GM12892 (cell line): ENCODE measurements at regions not wholly inside any gene's neighbourhood (a gene's known extent, or its start where the extent isn't known, plus 50 kb on each side); places are given as distances from the start of the nearest gene placed in this dataset.

Source experiments
- DNase-seq: peaks from one replicate; pipeline ENCODE4 v3.0.0; 2011; ENCODE audit not compliant: insufficient read length
- FAIRE-seq: peaks from 2 replicates; lab custom pipeline; 2011; peaks lifted over from hg19 to GRCh38; lab: Jason Lieb, UNC
- POLR2A ChIP-seq: IDR thresholded peaks from 2 replicates; pipeline ENCODE4 v1.6.1; 2011; ENCODE audit warnings: low read depth, low read length, control low read depth
- POLR2AphosphoS5 ChIP-seq: IDR thresholded peaks from 2 replicates; pipeline ENCODE4 v1.6.1; 2011; ENCODE audit warnings: low read depth, low read length, control low read depth
- TAF1 ChIP-seq: IDR thresholded peaks from 2 replicates; pipeline ENCODE4 v1.6.1; 2011; ENCODE audit warnings: low read depth, mild to moderate bottlenecking, control low read depth, low read length, borderline replicate concordance

DNA sequence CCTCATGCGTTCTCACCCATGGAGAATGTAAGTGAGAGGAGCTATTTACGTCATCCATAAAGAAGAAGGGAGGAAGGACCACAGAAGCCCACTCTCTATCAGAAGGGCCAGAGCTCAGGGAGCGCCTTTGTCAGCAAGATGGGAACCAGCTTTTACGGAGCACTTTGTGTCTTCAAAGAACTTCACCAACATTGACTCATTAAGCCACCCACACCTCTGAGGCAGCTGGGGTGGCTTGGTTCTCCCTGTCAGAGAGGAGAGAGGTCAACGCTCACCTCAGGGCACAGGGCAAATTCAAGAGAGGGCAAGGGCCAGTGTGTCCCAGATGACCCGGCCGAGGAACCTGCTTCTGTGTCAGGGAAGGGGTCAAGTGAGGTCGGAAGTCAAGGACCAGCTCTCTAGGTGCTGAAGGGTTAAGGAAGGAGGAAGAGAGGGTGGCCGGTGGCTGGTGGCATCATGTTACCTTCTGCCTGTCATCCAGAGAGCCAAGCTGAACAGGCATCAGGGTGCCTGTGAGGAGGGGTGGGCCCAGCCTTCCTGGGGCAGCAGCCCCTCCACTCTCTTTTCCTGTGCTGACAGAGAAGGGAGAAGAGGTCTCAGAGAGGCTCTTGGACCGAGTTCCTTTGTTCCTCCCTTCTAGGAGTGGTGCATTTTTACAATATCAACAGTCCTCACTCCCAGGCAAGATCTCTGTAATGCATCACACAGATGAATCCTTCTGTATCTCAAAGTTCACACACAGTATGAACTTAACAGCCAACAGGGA is 109.0 kb downstream of the ETS2 start:
- DNase-seq, result no peak
- FAIRE-seq, result no peak
- TF ChIP-seq TAF1 (no peak), POLR2A (no peak), POLR2AphosphoS5 (no peak)

DNA sequence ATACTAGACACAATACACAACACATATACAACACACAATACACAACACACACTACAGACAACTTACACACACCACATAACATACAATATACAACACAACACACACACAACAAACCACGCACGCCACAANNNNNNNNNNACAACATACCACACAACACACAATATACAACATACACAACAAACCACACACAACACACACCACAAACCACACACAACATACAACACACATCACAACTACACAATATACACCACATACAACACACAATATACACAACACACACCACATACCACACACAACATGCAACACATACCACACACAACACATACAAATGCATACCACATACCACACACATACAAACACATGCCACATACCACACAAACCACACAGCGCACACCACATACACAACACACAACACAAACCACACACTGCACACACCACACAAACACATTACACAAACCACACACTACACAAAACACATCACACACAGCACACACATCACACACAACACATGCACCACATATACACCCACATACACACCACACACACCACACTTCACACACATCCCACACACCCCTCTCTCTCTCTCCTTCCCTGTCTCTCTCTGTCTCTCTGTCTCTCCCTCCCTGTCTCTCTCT is 108.3 kb downstream of the ETS2 start:
- no peak for TF ChIP-seq POLR2A
- no peak for TF ChIP-seq TAF1
- no peak for TF ChIP-seq POLR2AphosphoS5
- DNase-seq, result no peak
- FAIRE-seq, result no peak

DNA sequence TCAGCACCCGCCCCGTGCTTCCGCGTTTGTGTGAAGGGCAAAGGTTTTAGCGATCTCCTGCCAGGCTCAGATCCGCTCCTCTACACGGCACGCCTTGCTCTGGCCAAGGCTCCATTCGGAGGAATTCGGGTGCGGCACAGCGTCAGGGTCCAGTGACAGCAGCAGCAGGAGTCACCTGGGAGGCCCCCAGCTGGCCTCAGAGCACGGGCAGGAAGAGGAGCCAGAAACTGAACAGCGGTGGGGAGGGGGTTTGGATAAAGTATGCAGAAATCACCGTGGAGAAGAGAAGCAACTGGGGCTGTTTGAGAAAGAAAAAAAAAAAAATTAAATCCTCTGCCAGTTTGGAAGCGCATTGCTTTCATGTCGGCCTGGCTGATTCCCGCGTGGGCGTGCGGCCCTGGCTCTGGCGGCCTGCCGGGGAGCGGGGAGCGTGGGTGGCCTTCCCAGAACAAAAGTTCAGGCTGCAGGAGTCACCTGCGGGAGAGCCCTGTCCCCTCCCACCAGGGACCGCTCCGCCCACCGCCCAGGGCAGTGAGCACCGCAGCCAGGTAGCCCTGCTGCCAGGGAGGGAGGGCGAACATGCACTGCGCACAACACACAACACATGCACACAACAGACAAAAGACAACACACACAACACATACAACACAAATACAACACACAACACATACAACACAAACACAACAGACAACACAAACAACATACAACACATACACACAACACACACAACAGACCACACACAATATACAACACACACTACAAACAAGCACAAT is 107.6 kb downstream of the ETS2 start:
- TF ChIP-seq TAF1 (no peak), POLR2A (no peak), POLR2AphosphoS5 (no peak)
- FAIRE-seq (peak; percentile 38), DNase-seq (no peak)

DNA sequence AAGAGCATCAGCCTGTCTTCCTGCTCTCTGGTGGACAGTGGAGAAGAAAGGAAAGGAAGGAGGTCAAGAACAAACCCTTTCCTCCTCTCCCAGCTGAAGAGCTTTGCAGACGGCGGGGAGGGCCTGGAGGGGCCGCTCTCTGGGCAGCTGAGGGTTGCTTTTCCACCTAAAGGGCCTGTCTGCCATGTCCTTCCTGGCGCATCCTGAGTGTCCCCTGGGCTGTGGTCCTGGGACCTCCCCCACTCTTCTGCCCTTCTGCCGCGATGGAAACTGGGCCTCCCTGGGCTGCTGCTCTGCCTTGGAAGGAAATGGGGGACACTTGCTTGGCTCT is 107.0 kb downstream of the ETS2 start:
- DNase-seq (no peak), FAIRE-seq (no peak)
- TF ChIP-seq POLR2AphosphoS5 (no peak), POLR2A (no peak), TAF1 (no peak)

DNA sequence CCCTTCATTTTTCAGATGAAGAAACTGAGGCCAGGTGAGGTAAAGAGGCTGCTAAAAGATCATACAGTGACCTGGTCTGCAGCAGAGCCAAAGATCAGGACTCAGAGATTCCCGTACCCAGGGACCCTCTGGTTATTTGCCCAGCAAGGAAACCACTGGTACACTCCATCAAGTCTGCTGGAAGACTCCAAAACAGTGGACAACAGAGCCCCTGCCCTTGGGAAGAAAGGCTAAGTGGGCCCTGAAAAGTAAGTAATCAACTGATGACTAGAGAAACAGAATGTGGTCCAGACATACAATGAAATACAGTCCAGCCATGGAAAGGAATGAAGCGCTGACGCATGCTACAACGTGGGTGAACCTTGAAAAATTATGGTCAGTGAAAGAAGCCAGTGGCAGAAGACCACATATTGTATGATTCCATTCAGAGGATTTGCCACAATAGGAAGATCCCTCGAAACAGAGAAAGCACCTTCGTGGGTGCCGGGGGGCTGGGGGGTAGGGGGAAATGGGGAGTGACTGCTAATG is 106.4 kb downstream of the ETS2 start:
- TF ChIP-seq POLR2A, result no peak
- TF ChIP-seq TAF1, result no peak
- TF ChIP-seq POLR2AphosphoS5, result no peak
- no peak for FAIRE-seq
- DNase-seq, result no peak

DNA sequence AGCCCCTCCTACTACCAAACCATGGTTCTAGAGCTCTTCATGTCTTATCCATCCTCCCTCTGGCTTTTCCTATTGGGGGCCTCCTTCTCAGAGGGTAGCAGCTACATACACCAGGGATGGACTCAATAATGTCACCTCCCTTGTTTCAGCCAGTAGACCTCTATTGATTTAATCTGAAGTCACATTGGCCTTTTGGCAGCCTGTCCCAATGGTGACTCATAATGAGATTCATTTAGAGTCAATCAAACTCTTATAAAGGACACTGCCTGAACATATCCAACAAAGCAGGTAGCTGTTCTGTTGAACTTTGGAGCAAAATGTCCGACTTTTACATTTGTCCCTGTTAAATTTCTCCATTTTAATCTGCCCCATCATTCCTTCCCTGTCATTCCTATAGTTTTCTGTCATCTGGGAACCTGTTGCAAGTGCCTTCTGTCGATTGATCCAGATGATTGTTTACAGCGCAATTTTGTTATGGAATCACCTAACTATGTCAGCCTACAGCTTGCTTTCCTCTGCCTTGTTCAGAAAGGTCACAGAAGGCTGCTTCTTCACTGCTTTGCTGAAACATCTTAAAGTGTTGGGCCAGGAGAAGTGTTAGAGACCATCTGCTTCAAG is 105.9 kb downstream of the ETS2 start:
- TF ChIP-seq POLR2AphosphoS5 (no peak), TAF1 (no peak), POLR2A (no peak)
- no peak for FAIRE-seq
- no peak for DNase-seq

DNA sequence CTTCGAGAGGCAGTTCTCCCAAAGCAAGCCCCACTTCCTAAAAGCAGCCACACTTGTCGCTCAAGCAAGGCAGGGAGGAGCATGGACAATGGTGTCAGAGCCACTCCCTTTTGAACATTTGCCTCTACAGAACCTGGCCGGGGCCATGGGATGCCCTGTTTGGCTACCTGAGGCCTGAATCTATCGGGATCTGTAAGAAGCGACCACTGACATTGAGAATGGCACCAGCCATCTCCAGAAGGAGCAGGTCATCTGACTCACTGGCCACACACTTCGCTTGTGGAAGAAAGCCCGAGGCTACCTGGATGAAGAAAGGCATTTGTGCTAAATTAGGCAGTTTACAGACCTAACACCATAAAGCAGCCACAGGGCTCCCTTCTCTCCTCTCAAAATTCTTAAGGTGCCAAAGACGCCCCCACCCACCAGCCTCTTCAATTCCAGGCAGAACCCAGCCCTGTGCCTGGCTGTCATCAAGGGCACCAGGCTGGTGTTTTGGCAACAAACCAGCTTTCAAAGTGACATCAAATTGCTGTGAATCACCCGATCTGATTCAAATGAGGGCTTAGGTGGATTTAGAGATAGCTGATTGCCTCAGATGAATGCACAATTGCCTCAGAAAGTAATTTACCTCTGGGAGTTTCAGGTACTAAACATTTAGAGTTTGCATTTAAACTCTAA is 104.8 kb downstream of the ETS2 start:
- FAIRE-seq, result no peak
- TF ChIP-seq POLR2A, result no peak
- TF ChIP-seq POLR2AphosphoS5, result no peak
- TF ChIP-seq TAF1, result no peak
- no peak for DNase-seq

DNA sequence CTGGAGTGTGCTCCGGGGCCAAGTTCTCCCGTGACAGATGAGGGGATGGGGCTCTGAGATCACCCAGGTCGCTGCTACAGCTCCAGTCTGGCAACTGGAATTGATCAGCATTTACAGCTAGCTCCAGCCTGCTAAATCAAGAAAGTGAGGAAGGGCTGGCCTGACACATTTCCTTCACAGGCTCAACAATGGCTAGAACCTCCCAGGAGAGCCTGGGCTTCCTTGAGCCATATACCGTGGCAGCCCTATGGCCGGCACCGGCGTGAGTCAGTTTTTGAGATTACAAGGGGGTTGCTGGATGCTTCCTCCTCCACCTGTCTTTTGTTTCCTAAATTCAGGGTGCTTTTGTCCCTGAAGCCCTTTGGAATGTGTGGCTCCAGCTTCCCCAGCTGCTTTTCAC is 104.2 kb downstream of the ETS2 start:
- TF ChIP-seq TAF1, result no peak
- no peak for TF ChIP-seq POLR2A
- no peak for TF ChIP-seq POLR2AphosphoS5
- FAIRE-seq, result no peak
- no peak for DNase-seq

DNA sequence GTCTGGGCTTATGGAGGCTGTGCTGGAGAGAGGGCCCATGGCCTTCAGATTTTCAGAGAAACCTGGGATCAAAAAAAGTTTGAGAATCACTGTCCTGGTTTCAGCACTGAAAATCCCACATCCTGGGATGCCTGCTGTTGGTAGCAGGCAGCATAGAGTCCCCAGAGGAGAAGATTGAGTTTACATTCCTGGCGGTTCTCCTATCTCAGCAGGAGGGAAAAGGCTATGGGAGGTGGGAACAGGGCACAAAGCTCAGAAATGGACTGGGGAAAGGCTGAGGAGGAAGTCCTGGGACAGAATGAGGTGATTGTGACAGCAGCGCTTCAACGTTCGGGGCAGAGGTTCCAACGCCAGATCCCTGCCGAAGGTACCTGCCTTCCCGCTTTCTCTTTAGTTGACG is 103.4 kb downstream of the ETS2 start:
- no peak for DNase-seq
- FAIRE-seq, result no peak
- no peak for TF ChIP-seq POLR2A
- TF ChIP-seq TAF1, result no peak
- TF ChIP-seq POLR2AphosphoS5, result no peak

DNA sequence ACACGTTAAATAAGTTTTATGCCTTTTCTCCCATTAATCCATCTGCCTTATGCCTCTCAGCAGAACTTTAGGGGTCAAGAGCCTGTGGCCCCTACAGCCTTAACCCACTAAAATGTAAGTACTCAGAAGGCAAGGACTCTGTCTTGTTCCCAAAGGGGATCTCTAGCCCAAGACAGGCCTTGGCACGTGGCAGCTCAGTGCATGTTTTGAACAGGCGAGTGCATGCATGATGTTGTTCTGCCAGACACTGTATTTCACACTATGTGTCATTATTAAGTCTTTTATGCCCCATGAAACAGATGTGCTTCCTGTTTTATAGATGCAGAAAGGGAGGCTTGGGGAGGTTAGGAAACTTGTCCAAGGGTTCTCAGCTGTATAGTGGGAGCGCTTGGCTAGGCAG is 102.8 kb downstream of the ETS2 start:
- DNase-seq (no peak), FAIRE-seq (no peak)
- no peak for TF ChIP-seq POLR2AphosphoS5
- no peak for TF ChIP-seq TAF1
- TF ChIP-seq POLR2A, result no peak
